Right hindlimb (tissue), 1 donor: ENCODE measurements at regions not wholly inside any gene's neighbourhood (a gene's known extent, or its start where the extent isn't known, plus 50 kb on each side); places are given as distances from the start of the nearest gene placed in this dataset.
A peak's percentile ranks its signal among the peaks of the same experiment; 100 is the strongest.
"Not testable (repeated sequence)": the region's sequence is repeated elsewhere in the genome, so short reads cannot be mapped to it uniquely, and the experiment has no call there.

Experiments used
- DNase-seq: peaks from one replicate; pipeline ENCODE4 v3.0.0-alpha.2; 2018

DNA sequence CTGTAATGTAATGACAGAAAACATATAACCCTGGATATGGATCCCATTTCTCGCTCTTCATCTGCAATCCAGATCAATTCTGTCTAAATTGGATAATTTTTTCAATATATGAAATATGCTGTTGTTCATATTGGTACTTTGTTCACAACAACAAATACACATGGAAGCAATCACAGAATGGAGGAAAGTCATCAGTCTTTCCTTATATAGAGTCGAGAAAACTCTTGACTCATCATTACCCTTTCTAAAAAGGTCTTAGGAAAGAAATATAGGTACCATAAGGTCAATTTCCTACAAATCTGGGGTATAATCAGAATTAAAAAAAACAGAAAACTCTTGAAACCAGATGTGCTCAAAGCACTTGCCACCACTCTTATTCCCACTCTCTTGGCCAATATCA lies 677.6 kb upstream of the ID4 start:
- no peak for DNase-seq

DNA sequence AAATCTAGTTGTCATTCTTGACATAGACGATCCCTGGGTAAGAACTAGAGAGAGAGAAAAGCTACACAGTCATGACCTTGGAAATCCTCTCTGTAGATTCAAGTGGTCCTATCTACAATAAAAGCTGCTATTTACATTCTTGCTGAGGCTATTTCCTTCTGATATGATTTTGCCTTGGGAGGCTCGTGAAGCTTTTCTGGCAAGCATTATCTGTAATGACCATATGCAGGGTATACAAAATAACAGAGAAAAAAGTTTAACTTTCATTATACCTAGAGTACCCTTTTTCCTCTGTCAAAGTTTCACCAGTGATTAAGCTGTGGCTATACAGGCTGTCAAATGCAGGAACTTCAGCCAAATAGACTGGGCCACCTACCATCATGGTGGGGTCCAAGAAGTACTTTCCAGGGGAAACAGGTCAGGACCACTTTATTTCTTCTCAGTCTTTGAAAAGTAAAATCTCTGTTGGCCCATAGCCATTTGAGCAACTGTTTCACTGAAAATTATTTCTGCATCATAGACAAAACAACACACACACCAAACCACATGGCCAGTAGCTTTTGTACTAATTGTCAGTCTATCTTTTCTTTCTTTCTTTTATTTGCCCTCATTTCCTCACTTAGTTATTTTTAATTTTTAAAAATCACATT lies 677.0 kb upstream of the ID4 start:
- DNase-seq = no peak

- DNase-seq = no peak
Measured at GRCh38 chr6:19167251-19167650, 669.9 kb upstream of the ID4 start.

DNA sequence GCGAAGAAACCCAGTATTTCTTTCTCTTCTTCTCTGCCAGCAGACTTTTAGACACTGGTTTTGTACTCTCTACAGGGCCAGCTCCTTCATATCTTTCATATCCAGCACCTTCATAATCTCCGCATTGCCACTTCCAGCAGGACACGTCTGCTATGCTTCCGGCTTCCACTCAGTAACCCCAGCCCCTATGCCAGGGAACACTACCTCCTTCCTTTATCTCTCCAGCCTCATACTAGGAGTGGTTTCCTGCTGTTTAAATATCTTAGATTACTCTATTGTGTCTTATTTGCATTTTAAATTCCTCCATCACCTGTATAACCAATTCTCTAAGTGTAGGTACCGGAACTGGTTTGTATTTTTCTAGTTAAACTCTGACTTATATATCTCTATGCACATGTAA lies 667.8 kb upstream of the ID4 start:
- DNase-seq = no peak

GRCh38 chr6:19175023-19175422 lies 662.1 kb upstream of the ID4 start:
- DNase-seq = peak; percentile 28

DNA sequence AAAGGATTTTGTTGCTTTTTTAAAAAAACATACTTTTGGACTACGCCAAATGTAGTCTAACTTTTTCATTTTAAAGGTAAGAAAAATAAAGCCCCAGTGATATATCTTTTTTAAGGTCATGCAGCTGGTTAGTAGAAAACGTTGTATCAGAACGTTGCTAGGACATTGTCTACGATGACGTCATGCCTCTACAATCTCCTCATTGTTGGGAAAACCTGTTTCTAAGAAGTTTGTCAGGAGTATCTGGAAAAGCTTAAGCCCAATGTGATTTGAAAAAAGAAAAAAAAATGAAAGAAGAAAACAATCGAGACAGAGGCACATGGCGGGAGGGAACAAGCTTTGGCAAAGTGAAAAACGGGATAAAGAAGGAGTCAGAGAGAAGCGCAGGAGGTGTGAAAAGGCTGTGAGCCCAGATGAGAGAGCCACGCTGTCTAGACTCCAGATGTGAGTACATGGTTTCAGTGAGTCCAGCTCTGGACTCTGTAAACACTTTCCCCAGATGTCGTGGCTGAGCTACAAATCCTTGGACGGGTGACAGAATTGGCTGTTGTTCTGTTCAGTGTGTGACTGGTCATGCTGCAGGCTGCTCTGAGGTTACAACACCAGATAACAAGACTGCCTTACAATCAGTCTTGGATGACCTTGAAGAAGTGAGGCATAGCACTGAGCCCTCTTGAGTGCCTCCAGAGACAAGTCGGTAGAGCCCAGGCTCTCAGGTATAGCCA lies 656.7 kb upstream of the ID4 start:
- peak; percentile 85 for DNase-seq

GRCh38 chr6:19181211-19181610 lies 656.0 kb upstream of the ID4 start:
- no peak for DNase-seq

- no peak for DNase-seq
Measured at GRCh38 chr6:19193624-19194023, 643.5 kb upstream of the ID4 start.

- no peak for DNase-seq
Measured at GRCh38 chr6:19204445-19204844, 632.7 kb upstream of the ID4 start.

DNA sequence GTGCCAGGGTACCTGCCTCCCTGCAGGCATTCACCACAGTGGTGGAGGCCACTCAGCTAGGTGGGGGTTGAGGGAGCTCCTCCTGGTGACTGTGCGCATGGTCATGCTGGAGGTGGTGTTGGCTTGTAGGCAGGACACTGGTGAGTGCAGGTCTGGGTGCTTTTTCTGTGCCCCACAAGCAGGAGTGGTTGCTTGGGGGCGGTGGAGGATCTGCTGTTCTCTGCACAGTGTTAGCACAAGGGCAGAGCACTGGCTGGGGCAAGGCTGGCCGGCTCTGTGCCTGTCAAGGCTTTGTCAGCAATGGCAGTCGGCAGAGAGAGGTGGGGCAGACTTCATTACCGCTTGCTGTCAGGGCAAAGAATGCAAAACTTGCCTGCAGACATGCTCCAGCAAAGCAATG lies 632.1 kb upstream of the ID4 start:
- DNase-seq = no peak

GRCh38 chr6:19209202-19209601 lies 628.0 kb upstream of the ID4 start:
- no peak for DNase-seq

GRCh38 chr6:19210849-19211590 lies 626.1 kb upstream of the ID4 start:
- no peak for DNase-seq

DNA sequence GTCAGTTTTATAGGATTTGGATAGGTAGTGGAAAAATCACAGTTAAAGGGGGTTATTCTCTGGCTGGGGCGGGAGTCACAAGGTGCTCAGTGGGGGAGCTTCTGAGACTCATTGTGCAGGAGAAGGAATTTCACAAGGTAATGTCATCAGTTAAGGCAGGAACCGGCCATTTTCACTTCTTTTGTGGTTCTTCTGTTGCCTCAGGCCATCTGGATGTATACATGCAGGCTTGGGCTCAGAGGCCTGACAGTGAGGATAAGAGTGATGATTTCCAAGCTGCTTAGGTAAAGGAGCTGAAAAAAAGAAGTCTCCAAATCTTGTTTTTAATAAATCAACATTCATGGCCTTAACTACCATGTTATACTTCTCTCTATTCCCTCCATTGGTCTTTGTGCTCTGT lies 622.9 kb upstream of the ID4 start:
- DNase-seq = no peak

DNA sequence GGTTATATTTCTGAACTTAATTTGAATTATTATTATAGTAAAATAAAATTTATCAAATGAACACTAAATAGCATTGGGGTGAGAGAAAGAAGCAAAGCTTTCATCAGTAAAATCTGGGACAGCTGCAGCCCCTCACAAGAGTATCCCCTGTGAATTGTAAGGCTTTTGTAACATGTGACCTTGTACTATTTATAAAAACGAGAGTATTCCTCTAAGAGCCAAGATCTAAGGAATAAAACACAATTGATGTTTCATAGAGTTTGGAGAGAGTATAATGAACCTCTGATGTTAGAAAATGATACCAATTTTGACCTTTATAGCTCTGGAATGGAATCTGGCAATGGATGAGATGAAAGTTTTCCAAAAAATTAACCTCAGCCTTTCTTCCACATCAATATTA lies 617.2 kb upstream of the ID4 start:
- no peak for DNase-seq

GRCh38 chr6:19231878-19232561 lies 605.1 kb upstream of the ID4 start:
- no peak for DNase-seq

DNA sequence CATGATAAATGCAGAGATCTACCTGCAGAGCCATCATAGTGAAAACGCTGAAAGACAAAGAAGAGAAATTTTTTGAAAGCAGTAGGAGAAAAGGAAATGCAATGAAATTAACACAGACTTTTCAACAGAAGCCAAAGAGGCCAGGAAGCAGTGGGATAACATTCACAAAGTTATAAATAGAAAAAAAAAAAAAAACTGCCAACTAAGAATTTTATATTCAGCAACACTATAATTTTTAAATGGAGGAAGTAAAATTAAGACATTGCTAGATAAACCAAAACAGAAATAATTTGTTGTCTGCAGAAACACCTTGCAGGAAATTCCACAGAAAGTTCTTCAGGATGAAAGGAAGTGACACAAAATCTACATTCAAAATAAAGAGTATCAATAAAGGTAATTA lies 591.5 kb upstream of the ID4 start:
- no peak for DNase-seq

- not testable (repeated sequence) for DNase-seq
Measured at GRCh38 chr6:19247181-19247580, 590.0 kb upstream of the ID4 start.

- DNase-seq = not testable (repeated sequence)
Measured at GRCh38 chr6:19256123-19256522, 581.0 kb upstream of the ID4 start.

DNA sequence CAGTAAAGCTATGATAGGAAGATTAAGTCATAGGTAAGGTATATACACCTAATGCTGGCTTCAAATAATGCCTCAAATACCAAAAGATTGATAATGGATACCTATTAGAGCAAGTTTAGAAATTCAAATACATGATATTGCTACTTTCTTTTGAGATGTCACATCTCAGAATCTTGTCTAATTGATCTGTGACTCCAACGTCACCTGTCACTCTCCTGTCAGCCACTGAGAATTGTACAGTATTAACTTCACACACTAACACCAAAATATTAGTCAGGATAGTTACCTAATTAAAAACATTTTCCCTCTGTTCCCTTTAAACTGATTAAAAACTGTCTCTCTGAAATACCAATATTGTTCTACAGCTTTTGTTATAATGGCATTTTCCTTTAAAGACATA lies 575.5 kb upstream of the ID4 start:
- no peak for DNase-seq

DNA sequence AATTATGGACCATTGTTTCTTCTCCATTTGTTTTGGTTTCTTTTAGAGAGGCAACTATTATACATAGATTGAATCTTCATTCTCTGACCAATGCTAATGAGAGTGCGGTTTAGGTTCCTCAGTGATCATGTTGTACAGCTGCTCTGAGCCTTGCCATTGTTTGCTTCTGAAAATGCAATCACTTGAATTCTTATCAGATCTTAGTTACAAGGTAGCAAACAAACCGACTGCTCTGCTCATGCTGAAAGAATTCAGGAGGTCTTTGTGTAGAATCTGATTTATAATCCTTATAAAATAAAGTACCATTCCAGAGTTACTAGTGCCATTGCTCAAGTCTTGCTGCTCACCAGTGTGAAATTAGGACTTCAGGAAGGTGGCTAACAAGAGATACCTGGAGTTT lies 569.1 kb upstream of the ID4 start:
- DNase-seq = no peak

- DNase-seq = no peak
Measured at GRCh38 chr6:19268718-19269117, 568.5 kb upstream of the ID4 start.

GRCh38 chr6:19269341-19269898 lies 567.8 kb upstream of the ID4 start:
- no peak for DNase-seq

- DNase-seq = no peak
Measured at GRCh38 chr6:19270616-19271015, 566.6 kb upstream of the ID4 start.
